Activated T-helper 2 cell treated with anti-CD3 and anti-CD28 coated beads, Interferon-gamma antibody, Interleukin-2, Interleukin-4, amounts not matched to agents 10 μg/mL and 5 μg/mL and 100 μg/mL, durations not matched to agents 14 hours and 24 hours and 36 hours (primary cell): ENCODE measurements at regions not wholly inside any gene's neighbourhood (a gene's known extent, or its start where the extent isn't known, plus 50 kb on each side); places are given as distances from the start of the nearest gene placed in this dataset.
"Not testable (repeated sequence)": the region's sequence is repeated elsewhere in the genome, so short reads cannot be mapped to it uniquely, and the experiment has no call there.

Experiments used
- DNase-seq: peaks from one replicate; pipeline ENCODE4 v3.0.0; 2021; ENCODE audit warnings: low spot score
- H3K27ac Mint-ChIP-seq: one replicate; pipeline ENCODE4 v1.8.0; 2021; ENCODE audit warnings: mixed read lengths
- H3K27me3 Mint-ChIP-seq: one replicate; pipeline ENCODE4 v1.8.0; 2021; ENCODE audit warnings: low read depth, mixed read lengths
- H3K36me3 Mint-ChIP-seq: one replicate; pipeline ENCODE4 v1.8.0; 2021; ENCODE audit warnings: low read depth, mixed read lengths
- H3K4me1 Mint-ChIP-seq: one replicate; pipeline ENCODE4 v1.8.0; 2021; ENCODE audit warnings: low read depth, mixed read lengths
- H3K4me3 Mint-ChIP-seq: one replicate; pipeline ENCODE4 v1.8.0; 2021; ENCODE audit warnings: low read depth, mild to moderate bottlenecking, moderate library complexity, mixed read lengths
- H3K9me3 Mint-ChIP-seq: one replicate; pipeline ENCODE4 v1.8.0; 2021; ENCODE audit warnings: mixed read lengths
- intact Hi-C: fragments of 100-400 bp; cut with micrococcal nuclease; formaldehyde crosslinking; loops from one replicate; pipeline ENCODE4 v1.15.1; 2023

- DNase-seq = no peak
- Mint-ChIP-seq H3K4me1 (peaks cover 2% of the 10 kb centered on the region), H3K27ac (no peak overlapping the region), H3K4me3 (no peak overlapping the region), H3K27me3 (peaks cover 1% of the 10 kb centered on the region), H3K36me3 (no peaks in the 10 kb centered on the region), H3K9me3 (no peaks in the 10 kb centered on the region)
- intact Hi-C loops = no loop called here
Measured at GRCh38 chr12:102344691-102345090, 135.7 kb downstream of the IGF1 start.

- Mint-ChIP-seq H3K4me1 (peaks cover 2% of the 10 kb centered on the region), H3K27ac (no peak overlapping the region), H3K4me3 (no peak overlapping the region), H3K27me3 (peaks cover 4% of the 10 kb centered on the region), H3K36me3 (no peaks in the 10 kb centered on the region), H3K9me3 (no peaks in the 10 kb centered on the region)
- no peak for DNase-seq
- intact Hi-C loops = no loop called here
Measured at GRCh38 chr12:102343361-102344121, 136.8 kb downstream of the IGF1 start.

- Mint-ChIP-seq H3K36me3 (no peaks in the 10 kb centered on the region), H3K27me3 (peaks cover 3% of the 10 kb centered on the region)
Measured at GRCh38 chr12:102342281-102343006, 137.9 kb downstream of the IGF1 start.

GRCh38 chr12:102334765-102335164, 137.1 kb upstream of the PMCH start:
- intact Hi-C loops = no loop called here
- Mint-ChIP-seq H3K36me3 (no peaks in the 10 kb centered on the region), H3K27me3 (peaks cover 14% of the 10 kb centered on the region), H3K9me3 (peaks cover 5% of the 10 kb centered on the region), H3K27ac (no peak overlapping the region), H3K4me3 (no peak overlapping the region), H3K4me1 (no peaks in the 10 kb centered on the region)
- no peak for DNase-seq

More at GRCh38 chr12:102342281-102343006, 137.9 kb downstream of the IGF1 start:
- intact Hi-C loops = no loop called here
- DNase-seq = no peak
- Mint-ChIP-seq H3K4me3 (no peak overlapping the region), H3K27ac (no peak overlapping the region), H3K9me3 (no peaks in the 10 kb centered on the region), H3K4me1 (peaks cover 2% of the 10 kb centered on the region)

GRCh38 chr12:102331419-102331818, 133.8 kb upstream of the PMCH start:
- peaks cover 11% of the 10 kb centered on the region for H3K27me3 Mint-ChIP-seq
- H3K9me3 Mint-ChIP-seq = peaks cover 5% of the 10 kb centered on the region
- H3K27ac Mint-ChIP-seq = no peak overlapping the region
- intact Hi-C loops = no loop called here
- H3K4me3 Mint-ChIP-seq = no peak overlapping the region
- H3K36me3 Mint-ChIP-seq = no peaks in the 10 kb centered on the region
- no peak for DNase-seq
- H3K4me1 Mint-ChIP-seq = no peaks in the 10 kb centered on the region

GRCh38 chr12:102329883-102330282, 132.2 kb upstream of the PMCH start:
- no peaks in the 10 kb centered on the region for H3K4me1 Mint-ChIP-seq
- intact Hi-C loops = no loop called here
- peaks cover 14% of the 10 kb centered on the region for H3K9me3 Mint-ChIP-seq
- H3K36me3 Mint-ChIP-seq = no peaks in the 10 kb centered on the region
- peaks cover 12% of the 10 kb centered on the region for H3K27me3 Mint-ChIP-seq
- H3K4me3 Mint-ChIP-seq = no peak overlapping the region
- no peak for DNase-seq
- no peak overlapping the region for H3K27ac Mint-ChIP-seq

GRCh38 chr12:102326982-102327381, 129.3 kb upstream of the PMCH start:
- peaks cover 3% of the 10 kb centered on the region for H3K27me3 Mint-ChIP-seq
- no peak overlapping the region for H3K27ac Mint-ChIP-seq
- peaks cover 15% of the 10 kb centered on the region for H3K9me3 Mint-ChIP-seq
- intact Hi-C loops = no loop called here
- DNase-seq = no peak
- no peaks in the 10 kb centered on the region for H3K36me3 Mint-ChIP-seq
- H3K4me3 Mint-ChIP-seq = no peak overlapping the region
- H3K4me1 Mint-ChIP-seq = no peaks in the 10 kb centered on the region

- H3K36me3 Mint-ChIP-seq, H3K4me3 Mint-ChIP-seq, DNase-seq, H3K27me3 Mint-ChIP-seq, intact Hi-C loops, H3K4me1 Mint-ChIP-seq, H3K27ac Mint-ChIP-seq: not testable (repeated sequence)
- H3K9me3 Mint-ChIP-seq = peaks cover 15% of the 10 kb centered on the region
Measured at GRCh38 chr12:102325108-102325507, 127.5 kb upstream of the PMCH start.

- no peak for DNase-seq
- Mint-ChIP-seq H3K27me3 (peaks cover 3% of the 10 kb centered on the region), H3K9me3 (peaks cover 15% of the 10 kb centered on the region), H3K4me1 (no peaks in the 10 kb centered on the region), H3K4me3 (no peak overlapping the region), H3K27ac (no peak overlapping the region), H3K36me3 (no peaks in the 10 kb centered on the region)
- intact Hi-C loops = no loop called here
Measured at GRCh38 chr12:102323799-102324198, 126.2 kb upstream of the PMCH start.

GRCh38 chr12:102322254-102322653, 124.6 kb upstream of the PMCH start:
- Mint-ChIP-seq H3K27me3 (peaks cover 7% of the 10 kb centered on the region), H3K4me1 (peaks cover 2% of the 10 kb centered on the region), H3K4me3 (no peak overlapping the region), H3K9me3 (peaks cover 15% of the 10 kb centered on the region), H3K27ac (no peak overlapping the region), H3K36me3 (no peaks in the 10 kb centered on the region)
- intact Hi-C loops = no loop called here
- DNase-seq = no peak

GRCh38 chr12:102321305-102322082, 123.9 kb upstream of the PMCH start:
- Mint-ChIP-seq H3K36me3 (no peaks in the 10 kb centered on the region), H3K4me1 (peaks cover 5% of the 10 kb centered on the region), H3K27me3 (peaks cover 7% of the 10 kb centered on the region), H3K27ac (no peak overlapping the region), H3K4me3 (no peak overlapping the region), H3K9me3 (peaks cover 15% of the 10 kb centered on the region)
- intact Hi-C loops = no loop called here
- no peak for DNase-seq

- Mint-ChIP-seq H3K4me3 (no peak overlapping the region), H3K27me3 (peaks cover 4% of the 10 kb centered on the region), H3K27ac (no peak overlapping the region), H3K4me1 (peaks cover 5% of the 10 kb centered on the region), H3K36me3 (no peaks in the 10 kb centered on the region), H3K9me3 (peaks cover 3% of the 10 kb centered on the region)
- intact Hi-C loops = no loop called here
- no peak for DNase-seq
Measured at GRCh38 chr12:102317155-102317554, 119.5 kb upstream of the PMCH start.

GRCh38 chr12:102316723-102317122, 119.1 kb upstream of the PMCH start:
- no peak for DNase-seq
- Mint-ChIP-seq H3K27ac (no peak overlapping the region), H3K9me3 (peaks cover 3% of the 10 kb centered on the region), H3K4me3 (no peak overlapping the region), H3K27me3 (peaks cover 4% of the 10 kb centered on the region), H3K36me3 (no peaks in the 10 kb centered on the region), H3K4me1 (peaks cover 5% of the 10 kb centered on the region)
- intact Hi-C loops = no loop called here
